NCI-H2196 treated with DMSO at 0.1 percent for 48 hours (cell line): ENCODE measurements at regions not wholly inside any gene's neighbourhood (a gene's known extent, or its start where the extent isn't known, plus 50 kb on each side); places are given as distances from the start of the nearest gene placed in this dataset.
"Not testable (repeated sequence)": the region's sequence is repeated elsewhere in the genome, so short reads cannot be mapped to it uniquely, and the experiment has no call there.

Source experiments
- DNase-seq: peaks from one replicate; lab custom pipeline; 2025; ENCODE audit not compliant: unreplicated experiment; lab: John Stamatoyannopoulos, UW

DNA sequence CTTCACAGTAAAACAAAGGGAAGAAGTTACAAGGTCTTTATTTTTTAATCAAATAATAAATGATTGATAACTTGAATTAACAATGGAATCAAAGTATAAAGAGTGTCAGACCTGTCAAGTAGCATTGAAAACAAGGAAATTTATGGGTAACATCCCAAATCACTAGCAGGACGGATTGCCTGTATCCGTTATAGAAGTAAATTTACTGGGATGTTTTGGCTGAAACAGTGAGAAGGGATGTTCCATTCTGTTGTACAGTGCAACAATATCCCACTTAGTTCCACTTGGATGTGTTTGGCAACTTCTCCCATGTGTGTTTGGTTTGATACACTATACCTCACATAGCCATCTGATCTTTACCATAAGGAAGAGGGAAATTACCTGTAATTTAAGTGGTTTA, 421.0 kb upstream of the CHD1 start:
- DNase-seq = peak; percentile 53

DNA sequence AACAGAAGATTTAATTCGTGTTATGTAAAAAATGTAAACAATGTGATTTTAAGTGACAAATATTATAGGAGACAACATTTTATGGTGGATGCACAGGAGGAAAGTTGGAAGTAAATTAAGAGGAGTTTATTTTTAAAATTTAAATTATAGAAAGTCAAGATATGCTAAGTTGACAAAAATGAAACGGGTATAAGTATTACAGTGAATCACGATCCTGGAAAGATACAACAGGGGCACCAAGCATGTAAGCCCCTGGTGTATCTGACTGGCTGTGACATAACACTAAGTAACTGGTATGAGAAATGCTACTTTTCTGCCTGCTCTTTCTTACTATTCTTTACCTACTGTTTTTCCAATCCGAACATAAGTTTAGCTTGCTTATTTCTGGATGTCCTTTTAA, 419.8 kb upstream of the CHD1 start:
- DNase-seq = no peak

DNA sequence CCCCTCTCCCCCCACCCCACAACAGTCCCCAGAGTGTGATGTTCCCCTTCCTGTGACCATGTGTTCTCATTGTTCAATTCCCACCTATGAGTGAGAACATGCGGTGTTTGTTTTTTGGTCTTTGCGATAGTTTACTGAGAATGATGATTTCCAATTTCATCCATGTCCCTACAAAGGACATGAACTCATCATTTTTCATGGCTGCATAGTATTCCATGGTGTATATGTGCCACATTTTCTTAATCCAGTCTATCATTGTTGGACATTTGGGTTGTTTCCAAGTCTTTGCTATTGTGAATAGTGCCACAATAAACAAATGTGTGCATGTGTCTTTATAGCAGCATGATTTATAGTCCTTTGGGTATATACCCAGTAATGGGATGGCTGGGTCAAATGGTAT, 411.0 kb upstream of the CHD1 start:
- not testable (repeated sequence) for DNase-seq

DNA sequence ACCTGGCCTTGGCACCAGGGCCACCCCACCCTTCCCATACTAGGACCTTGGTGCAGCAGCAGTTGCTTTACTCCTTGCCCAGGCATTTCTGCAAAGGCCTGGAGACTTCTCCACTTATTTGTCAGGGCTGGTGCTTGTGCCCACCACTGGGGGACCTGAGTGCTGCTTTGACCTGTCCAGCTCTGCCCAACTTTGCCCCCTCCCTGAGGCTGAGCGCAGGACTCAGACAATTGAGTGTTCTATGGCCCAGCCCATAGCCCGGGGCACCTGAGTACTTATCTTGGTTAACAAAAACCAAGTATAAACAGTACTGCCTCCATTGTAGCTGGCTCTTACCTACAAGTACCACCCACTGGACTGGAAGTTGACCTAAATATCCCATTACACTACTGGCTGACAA, 406.1 kb upstream of the CHD1 start:
- DNase-seq = no peak

DNA sequence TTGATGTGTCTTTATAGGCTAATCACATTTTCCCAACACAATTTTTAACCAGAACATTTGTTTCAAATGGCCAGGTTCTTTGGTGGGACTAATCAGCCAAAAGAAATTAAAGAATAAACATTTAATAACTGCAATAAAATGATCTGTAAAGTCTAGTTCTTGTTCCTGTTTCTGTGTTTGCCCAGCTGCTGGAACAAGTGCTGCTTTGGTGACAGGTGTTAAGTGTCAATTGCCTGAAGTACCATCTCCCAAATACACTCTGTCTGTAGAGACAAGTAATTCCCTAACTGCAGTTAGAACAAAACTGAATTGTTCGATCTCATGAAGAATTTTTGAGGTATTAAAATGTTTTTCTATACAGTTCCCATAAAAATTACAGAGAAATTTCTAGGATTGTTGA, 402.3 kb upstream of the CHD1 start:
- peak; percentile 77 for DNase-seq

DNA sequence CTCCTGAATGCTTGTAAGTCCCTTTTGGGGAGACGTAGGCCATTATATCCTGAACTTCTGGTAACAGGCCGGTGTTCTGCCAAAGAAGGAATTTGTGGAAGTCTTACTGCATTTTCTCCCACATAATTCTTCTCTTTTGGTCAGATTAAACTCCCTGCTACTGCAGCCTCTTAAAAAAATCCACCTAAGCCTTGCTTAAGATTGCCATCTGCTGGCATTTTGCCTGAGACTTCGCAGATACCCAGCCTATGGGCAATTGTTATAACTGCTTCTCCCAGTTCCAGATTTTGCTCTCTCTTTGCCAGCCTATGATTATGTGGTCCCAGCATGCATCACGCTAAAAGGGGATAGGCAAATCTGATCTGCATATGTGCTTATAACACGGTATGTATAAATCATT, 391.6 kb upstream of the CHD1 start:
- DNase-seq = no peak

GRCh38 chr5:99317136-99317535, 388.3 kb upstream of the CHD1 start:
- no peak for DNase-seq

DNA sequence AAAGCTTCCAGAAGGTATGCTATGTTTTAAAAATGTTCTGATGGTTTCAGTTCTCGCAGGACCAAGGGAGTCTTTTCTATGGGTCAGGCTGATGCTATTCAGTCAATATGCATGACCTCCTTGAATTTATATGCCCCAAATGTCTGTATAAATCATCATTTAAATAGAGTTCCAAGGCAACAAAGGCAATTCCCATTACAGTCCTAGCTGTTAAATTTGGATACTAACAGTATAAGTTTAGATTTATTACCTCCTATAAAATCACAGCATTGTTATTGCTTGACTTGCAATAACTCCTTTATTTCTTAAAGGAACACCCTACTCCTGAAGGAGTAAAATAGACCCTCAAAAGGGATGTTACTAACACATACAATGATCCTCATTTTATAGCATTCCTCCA, 387.7 kb upstream of the CHD1 start:
- DNase-seq = no peak

DNA sequence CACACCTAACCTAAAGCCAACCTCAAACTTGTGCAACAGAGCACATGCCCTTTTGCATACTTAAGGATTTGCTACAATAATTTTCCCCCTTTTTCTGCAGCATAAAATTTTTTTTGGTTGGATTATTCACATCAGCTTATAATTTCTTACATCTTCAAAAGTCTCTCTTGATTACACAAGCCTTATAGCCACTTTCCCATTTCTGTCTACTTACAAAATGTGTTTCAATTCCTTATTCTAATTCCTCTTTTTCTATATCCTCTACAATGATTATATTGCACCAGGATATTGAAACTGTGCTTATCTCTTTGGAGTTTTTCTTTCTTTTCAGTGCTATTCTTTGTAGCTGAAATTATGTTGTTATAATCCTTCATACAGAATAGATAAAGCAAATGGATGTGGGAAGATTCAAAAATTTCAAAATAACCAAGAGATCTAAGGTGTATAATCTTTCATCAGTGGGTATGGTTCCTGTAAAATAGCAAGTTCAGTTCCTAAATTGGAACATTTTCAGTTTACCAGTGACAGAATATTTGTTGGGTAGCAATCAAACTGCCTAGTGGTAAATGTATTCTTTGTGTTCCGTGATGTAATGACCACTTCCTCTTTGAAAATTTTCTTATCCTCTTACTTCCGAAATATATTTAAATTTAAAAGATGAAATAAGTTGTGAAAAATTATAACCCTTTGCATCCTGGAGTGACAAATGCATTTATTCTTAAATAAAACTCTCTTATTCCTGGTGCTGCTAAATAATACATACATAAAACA, 386.8 kb upstream of the CHD1 start:
- no peak for DNase-seq

GRCh38 chr5:99314721-99315120, 385.9 kb upstream of the CHD1 start:
- DNase-seq = no peak

GRCh38 chr5:99308131-99308530, 379.3 kb upstream of the CHD1 start:
- DNase-seq = no peak

DNA sequence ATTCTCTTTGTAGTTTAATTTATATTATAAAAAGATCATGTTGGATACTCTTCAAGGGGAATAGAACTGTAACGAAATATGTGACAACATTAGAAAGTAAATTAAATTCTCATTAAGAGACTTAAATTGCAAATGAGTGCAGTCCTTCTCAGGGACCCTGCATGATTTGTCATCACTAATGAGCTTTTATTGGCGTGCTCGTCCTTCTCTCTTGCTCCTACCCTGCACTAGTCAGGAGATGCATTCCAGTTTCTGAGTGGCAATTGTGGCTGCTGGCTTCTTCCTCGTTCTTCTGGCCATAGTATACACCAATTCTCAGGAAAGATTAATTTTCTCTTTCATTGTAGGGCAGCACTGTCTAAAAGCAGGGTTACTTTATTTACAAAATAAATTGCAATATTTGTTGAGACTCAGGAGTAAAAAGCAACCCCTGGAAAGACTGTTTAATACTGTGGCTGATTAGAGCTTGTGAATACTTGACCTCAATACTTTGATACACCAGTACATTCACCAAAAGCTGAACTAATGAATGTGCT, 376.3 kb upstream of the CHD1 start:
- DNase-seq = no peak

- peak; percentile 6 for DNase-seq
These were observed 356.8 kb upstream of the CHD1 start for GRCh38 chr5:99285606-99286005.

DNA sequence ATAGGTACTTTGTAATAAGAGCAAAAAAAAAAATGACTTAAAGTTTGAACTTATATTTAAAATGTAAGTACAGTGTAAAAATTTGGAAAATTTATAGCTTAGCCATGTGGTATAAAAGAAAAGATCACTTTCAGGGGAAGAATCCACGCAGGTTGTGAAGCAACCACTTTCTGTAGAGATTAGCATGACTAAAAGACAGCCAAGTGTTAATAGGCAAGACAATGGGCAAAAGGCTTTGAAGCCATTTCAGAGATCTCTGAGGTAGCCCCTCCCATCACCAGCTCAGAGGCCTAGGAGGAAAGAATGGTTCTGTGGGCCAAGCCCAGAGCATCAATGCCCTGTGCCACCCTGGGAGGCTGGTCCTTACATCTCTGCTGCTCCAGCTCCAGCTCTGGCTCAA, 346.3 kb upstream of the CHD1 start:
- no peak for DNase-seq

- DNase-seq = no peak
These were observed 343.8 kb upstream of the CHD1 start for GRCh38 chr5:99272576-99272975.

DNA sequence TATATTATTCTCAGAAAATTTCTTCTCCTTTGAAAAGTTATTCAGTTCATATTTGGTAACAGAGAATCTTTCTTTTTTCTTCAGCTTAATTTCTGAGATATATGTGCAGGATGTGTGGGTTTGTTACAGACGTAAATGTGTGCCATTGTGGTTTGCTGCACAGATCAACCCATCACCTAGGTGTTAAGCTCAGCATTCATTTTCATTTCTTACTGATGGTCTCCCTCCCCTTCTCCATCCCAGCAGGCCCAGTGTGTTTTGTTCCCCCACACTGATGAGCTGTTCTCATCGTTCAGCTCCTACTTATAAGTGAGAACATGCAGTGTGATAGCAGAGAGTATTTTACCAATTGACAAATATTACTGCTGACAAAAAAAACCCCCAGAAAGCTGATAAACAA, 330.0 kb upstream of the CHD1 start:
- no peak for DNase-seq

- DNase-seq = no peak
These were observed 319.3 kb upstream of the CHD1 start for GRCh38 chr5:99248066-99248465.

DNA sequence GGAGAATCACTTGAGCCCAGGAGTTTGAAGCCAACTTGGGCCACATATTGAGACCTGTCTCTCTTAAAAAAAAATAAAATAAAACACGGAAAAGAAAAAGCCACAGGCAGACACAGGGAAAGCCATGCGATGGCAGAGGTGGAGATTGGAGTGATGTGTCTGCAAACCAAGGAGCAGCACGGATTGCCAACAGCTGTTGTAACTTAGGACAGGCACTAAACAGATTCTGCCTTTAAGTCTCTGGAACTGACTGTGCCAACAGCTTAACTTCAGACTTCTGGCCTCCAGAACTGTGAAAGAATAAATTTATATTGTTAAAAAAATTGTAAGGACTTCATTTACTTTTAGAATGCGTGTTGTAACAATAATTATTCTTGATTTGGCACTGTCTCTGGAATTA, 318.5 kb upstream of the CHD1 start:
- DNase-seq = no peak

DNA sequence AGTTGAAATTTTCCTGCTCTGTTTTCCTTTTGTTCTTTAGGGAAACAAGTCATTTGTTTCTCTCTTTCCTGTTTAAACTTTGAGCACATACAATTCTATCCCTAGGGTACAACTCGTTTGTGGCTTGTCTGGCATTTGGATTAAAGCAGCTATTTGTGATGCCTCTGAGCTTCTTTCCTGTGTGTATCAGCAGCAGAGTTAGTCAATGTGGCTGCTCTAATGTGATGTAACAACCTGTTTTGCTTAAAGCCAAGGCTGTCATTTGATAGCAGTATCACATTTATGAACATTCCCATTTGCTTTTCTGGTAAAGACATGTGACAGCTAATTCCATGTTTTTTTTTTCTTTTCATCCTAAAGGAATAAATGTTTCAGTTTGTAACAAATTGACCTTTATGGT, 314.3 kb upstream of the CHD1 start:
- no peak for DNase-seq

DNA sequence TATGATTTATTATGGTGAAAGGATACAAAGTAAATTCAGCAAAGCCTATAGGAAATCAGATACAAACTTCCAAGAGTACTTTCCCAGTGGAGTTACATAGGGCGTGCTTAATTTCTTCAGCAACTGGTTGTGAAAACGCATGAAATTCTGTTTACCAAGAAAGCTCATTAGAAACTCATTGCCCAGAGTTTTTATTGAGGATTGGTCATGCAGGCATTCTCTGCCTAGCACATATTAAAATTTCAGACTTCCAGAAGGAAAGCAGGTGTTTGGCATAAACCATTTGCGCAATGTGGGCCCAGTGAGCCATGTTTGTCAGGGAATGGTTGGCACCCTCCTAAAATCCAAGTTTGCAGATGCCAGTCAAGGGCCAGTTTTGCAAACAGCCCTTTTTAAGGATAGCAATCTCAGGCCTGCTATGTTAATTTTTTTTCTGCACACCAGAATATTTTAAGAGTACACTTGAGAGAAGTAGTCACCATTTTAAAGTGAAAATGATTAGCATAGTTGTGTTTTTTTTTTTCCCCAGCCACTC, 311.1 kb upstream of the CHD1 start:
- DNase-seq = no peak

DNA sequence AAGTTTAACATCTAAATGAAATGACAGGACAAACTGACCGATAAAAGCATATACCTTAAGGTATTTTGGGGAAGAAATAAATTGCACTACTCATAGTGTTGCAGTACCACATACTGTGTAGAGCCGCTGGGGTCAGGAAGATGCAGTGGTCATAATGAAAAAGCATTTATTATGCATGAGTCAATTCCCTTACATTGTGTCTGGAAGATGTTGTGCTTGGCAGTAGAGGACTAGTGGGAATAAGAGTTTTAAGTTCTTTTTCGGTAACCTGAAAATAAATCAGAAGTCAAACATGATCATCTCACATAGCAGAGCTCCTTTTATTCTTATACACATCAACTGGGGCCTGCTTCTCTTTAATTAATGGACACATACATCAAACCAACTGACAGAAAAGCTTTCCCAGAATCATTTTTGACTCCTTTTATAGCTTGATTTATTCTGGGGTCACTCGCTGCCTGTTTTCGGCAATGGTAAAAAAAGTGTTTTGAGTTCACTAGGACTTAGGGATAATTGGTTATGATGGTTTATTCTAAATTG, 262.5 kb upstream of the CHD1 start:
- DNase-seq = no peak

GRCh38 chr5:99187611-99188010, 258.8 kb upstream of the CHD1 start:
- no peak for DNase-seq

- DNase-seq = no peak
These were observed 250.4 kb upstream of the CHD1 start for GRCh38 chr5:99179206-99179605.
